ENCODE measurements at regions not wholly inside any gene's neighbourhood (a gene's known extent, or its start where the extent isn't known, plus 50 kb on each side); places are given as distances from the start of the nearest gene placed in this dataset.

DNA sequence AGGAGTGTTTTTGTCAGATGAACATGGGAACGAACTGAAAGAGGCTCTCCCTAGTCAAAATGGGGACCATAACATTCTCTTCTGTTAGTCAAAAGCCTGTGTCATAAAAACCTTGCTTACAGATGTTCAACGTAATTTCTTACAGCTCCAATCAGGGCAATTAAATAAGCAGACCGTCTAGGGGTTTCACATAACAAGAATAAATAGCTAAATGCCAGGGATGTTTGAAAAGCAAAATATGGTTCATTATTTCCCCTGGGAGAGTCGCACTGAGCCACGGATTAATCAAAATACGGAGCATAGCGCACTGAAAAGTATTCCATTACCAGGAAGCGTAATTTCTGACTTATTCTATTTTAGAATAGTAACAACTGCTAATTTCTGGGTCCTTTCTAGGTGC is 63.7 kb upstream of the MRI1 start:
- H3K4me2 ChIP-seq: no peak overlapping the region
- H3K27me3 ChIP-seq (ENCODE audit: insufficient read depth): peaks cover 30% of the 10 kb centered on the region
- 19% methylated on average over 8 of the region's 8 CpGs for WGBS (ENCODE audit: low lambda C conversion rate)
- CTCF ChIA-PET: no interaction called here
- POLR2A ChIA-PET: no interaction called here
- H3K9me2 ChIP-seq: no peaks in the 10 kb centered on the region
- H3K79me2 ChIP-seq (ENCODE audit: insufficient read depth): no peaks in the 10 kb centered on the region
- no peak overlapping the region for H2AFZ ChIP-seq (ENCODE audit: low read depth)
- no peaks in the 10 kb centered on the region for H3K9me3 ChIP-seq
- no peak overlapping the region for H3K9ac ChIP-seq
- no peaks in the 10 kb centered on the region for H4K20me1 ChIP-seq (ENCODE audit: insufficient read depth)
- TF ChIP-seq, protein P1, sequence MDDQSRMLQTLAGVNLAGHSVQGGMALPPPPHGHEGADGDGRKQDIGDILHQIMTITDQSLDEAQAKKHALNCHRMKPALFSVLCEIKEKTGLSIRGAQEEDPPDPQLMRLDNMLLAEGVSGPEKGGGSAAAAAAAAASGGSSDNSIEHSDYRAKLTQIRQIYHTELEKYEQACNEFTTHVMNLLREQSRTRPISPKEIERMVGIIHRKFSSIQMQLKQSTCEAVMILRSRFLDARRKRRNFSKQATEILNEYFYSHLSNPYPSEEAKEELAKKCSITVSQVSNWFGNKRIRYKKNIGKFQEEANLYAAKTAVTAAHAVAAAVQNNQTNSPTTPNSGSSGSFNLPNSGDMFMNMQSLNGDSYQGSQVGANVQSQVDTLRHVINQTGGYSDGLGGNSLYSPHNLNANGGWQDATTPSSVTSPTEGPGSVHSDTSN (IDR thresholded peaks at IDR 0.05): no peak
- TF ChIP-seq GATA2 (CRISPR knock-in tag; IDR thresholded peaks at IDR 0.05): no peak
- TF ChIP-seq, protein P2, sequence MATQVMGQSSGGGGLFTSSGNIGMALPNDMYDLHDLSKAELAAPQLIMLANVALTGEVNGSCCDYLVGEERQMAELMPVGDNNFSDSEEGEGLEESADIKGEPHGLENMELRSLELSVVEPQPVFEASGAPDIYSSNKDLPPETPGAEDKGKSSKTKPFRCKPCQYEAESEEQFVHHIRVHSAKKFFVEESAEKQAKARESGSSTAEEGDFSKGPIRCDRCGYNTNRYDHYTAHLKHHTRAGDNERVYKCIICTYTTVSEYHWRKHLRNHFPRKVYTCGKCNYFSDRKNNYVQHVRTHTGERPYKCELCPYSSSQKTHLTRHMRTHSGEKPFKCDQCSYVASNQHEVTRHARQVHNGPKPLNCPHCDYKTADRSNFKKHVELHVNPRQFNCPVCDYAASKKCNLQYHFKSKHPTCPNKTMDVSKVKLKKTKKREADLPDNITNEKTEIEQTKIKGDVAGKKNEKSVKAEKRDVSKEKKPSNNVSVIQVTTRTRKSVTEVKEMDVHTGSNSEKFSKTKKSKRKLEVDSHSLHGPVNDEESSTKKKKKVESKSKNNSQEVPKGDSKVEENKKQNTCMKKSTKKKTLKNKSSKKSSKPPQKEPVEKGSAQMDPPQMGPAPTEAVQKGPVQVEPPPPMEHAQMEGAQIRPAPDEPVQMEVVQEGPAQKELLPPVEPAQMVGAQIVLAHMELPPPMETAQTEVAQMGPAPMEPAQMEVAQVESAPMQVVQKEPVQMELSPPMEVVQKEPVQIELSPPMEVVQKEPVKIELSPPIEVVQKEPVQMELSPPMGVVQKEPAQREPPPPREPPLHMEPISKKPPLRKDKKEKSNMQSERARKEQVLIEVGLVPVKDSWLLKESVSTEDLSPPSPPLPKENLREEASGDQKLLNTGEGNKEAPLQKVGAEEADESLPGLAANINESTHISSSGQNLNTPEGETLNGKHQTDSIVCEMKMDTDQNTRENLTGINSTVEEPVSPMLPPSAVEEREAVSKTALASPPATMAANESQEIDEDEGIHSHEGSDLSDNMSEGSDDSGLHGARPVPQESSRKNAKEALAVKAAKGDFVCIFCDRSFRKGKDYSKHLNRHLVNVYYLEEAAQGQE (IDR thresholded peaks at IDR 0.05; ENCODE audit: low read depth, low read length): no peak
- no peak for TF ChIP-seq GABPA (IDR thresholded peaks at IDR 0.05; ENCODE audit: low read depth)
- no peaks in the 10 kb centered on the region for H3K4me1 ChIP-seq (ENCODE audit: control insufficient read depth in 1 of 2, insufficient read depth in 2 of 2, low read depth in 1 of 2, low read length in 1 of 2)
- H3K27ac ChIP-seq (ENCODE audit: low read depth in 2 of 2, low read length in 1 of 2): no peak overlapping the region
- no peaks in the 10 kb centered on the region for H3F3A ChIP-seq (replicated peaks; ENCODE audit: insufficient read depth)
- no peak for DNase-seq
- no peaks in the 10 kb centered on the region for H3K36me3 ChIP-seq (replicated peaks in 1 of 2; ENCODE audit: control insufficient read depth in 1 of 2, insufficient read depth in 2 of 2, low read length in 1 of 2)
- no peak overlapping the region for H3K4me3 ChIP-seq (ENCODE audit: low read depth in 2 of 2, low read length in 1 of 2)

DNA sequence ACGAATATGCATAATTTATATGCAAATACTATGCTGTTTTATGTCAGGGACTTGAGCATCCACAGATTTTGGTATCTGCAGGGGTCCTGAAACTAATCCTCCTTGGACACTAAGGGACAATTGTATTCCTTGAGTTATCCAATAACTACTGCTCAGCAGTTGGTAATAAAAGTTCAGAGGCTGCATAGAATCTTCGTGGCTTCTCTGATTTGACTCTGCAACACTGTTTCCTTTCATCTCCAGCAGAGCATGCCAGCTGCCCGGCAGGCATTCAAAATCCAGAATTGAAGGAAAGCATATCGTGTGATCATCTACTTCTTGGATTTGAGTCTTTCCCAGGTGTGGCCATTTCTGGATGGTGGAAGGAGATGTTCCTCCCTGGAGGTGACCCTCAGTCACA is 64.5 kb upstream of the MRI1 start:
- DNase-seq: no peak
- H3K27me3 ChIP-seq (ENCODE audit: insufficient read depth): peaks cover 38% of the 10 kb centered on the region
- H2AFZ ChIP-seq (ENCODE audit: low read depth): no peak overlapping the region
- no peak overlapping the region for H3K9ac ChIP-seq
- 11% methylated on average over 4 of the region's 4 CpGs for WGBS (ENCODE audit: low lambda C conversion rate)
- no peak overlapping the region for H3K27ac ChIP-seq (ENCODE audit: low read depth in 2 of 2, low read length in 1 of 2)
- ChIA-PET POLR2A (interaction anchor here (0.7 kb wide), 1 partner anchor 404 kb away, joined by 3 read pairs; no protein-coding TSS in a partner anchor), CTCF (no interaction called here)
- no peaks in the 10 kb centered on the region for H3K4me1 ChIP-seq (ENCODE audit: control insufficient read depth in 1 of 2, insufficient read depth in 2 of 2, low read depth in 1 of 2, low read length in 1 of 2)
- TF ChIP-seq SMC3 (IDR thresholded peaks at IDR 0.05; ENCODE audit: low read depth, low read length): no peak
- TF ChIP-seq, protein P2 (IDR thresholded peaks at IDR 0.05; ENCODE audit: low read depth, low read length): no peak
- no peak for TF ChIP-seq SIN3A (IDR thresholded peaks at IDR 0.05; ENCODE audit: borderline replicate concordance, low read depth, low read length)
- no peak for TF ChIP-seq TEAD4 (IDR thresholded peaks at IDR 0.05; ENCODE audit: borderline replicate concordance, insufficient read depth)
- TF ChIP-seq, protein P3, sequence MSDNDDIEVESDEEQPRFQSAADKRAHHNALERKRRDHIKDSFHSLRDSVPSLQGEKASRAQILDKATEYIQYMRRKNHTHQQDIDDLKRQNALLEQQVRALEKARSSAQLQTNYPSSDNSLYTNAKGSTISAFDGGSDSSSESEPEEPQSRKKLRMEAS (IDR thresholded peaks at IDR 0.05; ENCODE audit: low read depth): no peak
- no peak for TF ChIP-seq RXRA (IDR thresholded peaks at IDR 0.05; ENCODE audit: borderline replicate concordance, low read depth)
- TF ChIP-seq CHD2 (IDR thresholded peaks at IDR 0.05; ENCODE audit: low read length, partially characterized antibody): no peak
- no peak for TF ChIP-seq JUND (IDR thresholded peaks at IDR 0.05)
- no peak for TF ChIP-seq RFX5 (IDR thresholded peaks at IDR 0.05; ENCODE audit: low read length)
- TF ChIP-seq FOXJ3 (CRISPR knock-in tag; IDR thresholded peaks at IDR 0.05): no peak
- no peak for TF ChIP-seq NFIC (IDR thresholded peaks at IDR 0.05; ENCODE audit: borderline replicate concordance)
- no peak for TF ChIP-seq RCOR1 (IDR thresholded peaks at IDR 0.05; ENCODE audit: low read length)
- TF ChIP-seq TCF12 (IDR thresholded peaks at IDR 0.05): no peak
- no peak for TF ChIP-seq MEF2A (IDR thresholded peaks at IDR 0.05; ENCODE audit: borderline replicate concordance, low read depth)
- no peak for TF ChIP-seq POLR2AphosphoS5 (IDR thresholded peaks at IDR 0.05; ENCODE audit: low read depth, low read length)
- no peak for TF ChIP-seq ELF1 (IDR thresholded peaks at IDR 0.05)
- TF ChIP-seq, protein P4, sequence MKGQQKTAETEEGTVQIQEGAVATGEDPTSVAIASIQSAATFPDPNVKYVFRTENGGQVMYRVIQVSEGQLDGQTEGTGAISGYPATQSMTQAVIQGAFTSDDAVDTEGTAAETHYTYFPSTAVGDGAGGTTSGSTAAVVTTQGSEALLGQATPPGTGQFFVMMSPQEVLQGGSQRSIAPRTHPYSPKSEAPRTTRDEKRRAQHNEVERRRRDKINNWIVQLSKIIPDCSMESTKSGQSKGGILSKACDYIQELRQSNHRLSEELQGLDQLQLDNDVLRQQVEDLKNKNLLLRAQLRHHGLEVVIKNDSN (IDR thresholded peaks at IDR 0.05; ENCODE audit: borderline replicate concordance, low read depth): no peak
- TF ChIP-seq EP300 (IDR thresholded peaks at IDR 0.05; ENCODE audit: borderline replicate concordance in 1 of 2, low read depth in 1 of 2, low read length in 1 of 2): no peak
- TF ChIP-seq GATA2 (CRISPR knock-in tag; IDR thresholded peaks at IDR 0.05): no peak
- no peaks in the 10 kb centered on the region for H3K9me2 ChIP-seq
- H3K4me3 ChIP-seq (ENCODE audit: low read depth in 2 of 2, low read length in 1 of 2): no peak overlapping the region
- H3K79me2 ChIP-seq (ENCODE audit: insufficient read depth): no peaks in the 10 kb centered on the region
- no peaks in the 10 kb centered on the region for H3F3A ChIP-seq (replicated peaks; ENCODE audit: insufficient read depth)
- H3K4me2 ChIP-seq: no peak overlapping the region
- H4K20me1 ChIP-seq (ENCODE audit: insufficient read depth): no peaks in the 10 kb centered on the region
- no peaks in the 10 kb centered on the region for H3K36me3 ChIP-seq (replicated peaks in 1 of 2; ENCODE audit: control insufficient read depth in 1 of 2, insufficient read depth in 2 of 2, low read length in 1 of 2)
- no peaks in the 10 kb centered on the region for H3K9me3 ChIP-seq

Measured in SK-N-SH (cell line).